GM12878 (cell line): ENCODE measurements at regions not wholly inside any gene's neighbourhood (a gene's known extent, or its start where the extent isn't known, plus 50 kb on each side); places are given as distances from the start of the nearest gene placed in this dataset.

Source experiments
- ATAC-seq: fragments of 200-7000 bp; cut with Tn5 transposase; 3 replicates; pipeline ENCODE4 v1.9.1; 2020; ENCODE audit warnings: mild to moderate bottlenecking, moderate library complexity
- BruUV-seq: library from RNA; stranded (reverse); fragments of 400-500 nt; replicated peaks from 2 replicates; lab custom pipeline; 2021; lab: Mats Ljungman, UMichigan
- CTCF ChIA-PET: fragments of 300-600 bp; sonication (Branson Sonifier 250); formaldehyde crosslinking; extraction: SDS; loops from one replicate; lab custom pipeline; 2021; ENCODE audit warnings: inconsistent platforms; lab: Yijun Ruan, JAX
- POLR2A ChIA-PET: fragments of 350-600 bp; formaldehyde crosslinking; extraction: SDS; loops from one replicate; lab custom pipeline; 2021; ENCODE audit warnings: inconsistent platforms; lab: Charles Lee
- RAD21 ChIA-PET: fragments of 300-600 bp; sonication (Branson Sonifier 250); formaldehyde crosslinking; loops from one replicate; lab custom pipeline; 2023; ENCODE audit warnings: antibody characterized with exemption; ENCODE audit not compliant: unreplicated experiment; lab: Charles Lee
- SMC1A ChIA-PET: fragments of 300-600 bp; sonication (Branson Sonifier 250); formaldehyde crosslinking; loops from one replicate; lab custom pipeline; 2023; ENCODE audit not compliant: unreplicated experiment, uncharacterized antibody; lab: Charles Lee
- DNase-seq: peaks from one replicate; pipeline ENCODE4 v3.0.0-alpha.2; 2011; ENCODE audit warnings: low read depth, low spot score
- FAIRE-seq: peaks from 3 replicates; lab custom pipeline; 2011; peaks lifted over from hg19 to GRCh38; lab: Jason Lieb, UNC
- H2AFZ ChIP-seq: 2 replicates; pipeline ENCODE4 v1.6.0; 2011; ENCODE audit warnings: low read depth, low read length, control low read depth; ENCODE audit not compliant: control insufficient read depth
- H3K27ac ChIP-seq: 2 replicates; pipeline ENCODE4 v1.5.1; 2011; ENCODE audit warnings: control low read depth; ENCODE audit not compliant: control insufficient read depth, insufficient read depth
- H3K27me3 ChIP-seq, 2 experiments: replicated peaks in 1 of 2; 2 replicates each; pipeline versions ENCODE4 v1.6.0 to v1.6.1; 2011; ENCODE audit warnings: low read length in 1 of 2; ENCODE audit not compliant: control insufficient read depth in 2 of 2, insufficient read depth in 2 of 2
- H3K36me3 ChIP-seq, 2 experiments: 2 replicates each; pipeline ENCODE4 v1.5.1; 2011; ENCODE audit warnings: low read length in 1 of 2; ENCODE audit not compliant: control insufficient read depth in 2 of 2, insufficient read depth in 2 of 2
- H3K4me1 ChIP-seq: 2 replicates; pipeline ENCODE4 v1.6.1; 2011; ENCODE audit warnings: mild to moderate bottlenecking, low read length, moderate library complexity, mixed read lengths; ENCODE audit not compliant: control insufficient read depth, insufficient read depth
- H3K4me2 ChIP-seq: 2 replicates; pipeline ENCODE4 v1.6.0; 2011; ENCODE audit warnings: control low read depth; ENCODE audit not compliant: control insufficient read depth, insufficient read depth
- H3K4me3 ChIP-seq: fragments of 200-600 bp; sonication (generic); 2 replicates; pipeline ENCODE4 v1.5.1; 2016
- H3K79me2 ChIP-seq: 2 replicates; pipeline ENCODE4 v1.6.0; 2011; ENCODE audit warnings: low read length; ENCODE audit not compliant: control insufficient read depth, insufficient read depth
- H3K9ac ChIP-seq: 2 replicates; pipeline ENCODE4 v1.8.0; 2011; ENCODE audit warnings: low read length, control low read depth, mixed read lengths; ENCODE audit not compliant: control insufficient read depth, insufficient read depth
- H3K9me3 ChIP-seq: replicated peaks from 3 replicates; pipeline ENCODE4 v1.5.1; 2011; ENCODE audit warnings: mild to moderate bottlenecking, low read length; ENCODE audit not compliant: control insufficient read depth, insufficient read depth
- H4K20me1 ChIP-seq: 2 replicates; pipeline ENCODE4 v1.6.0; 2011; ENCODE audit not compliant: control insufficient read depth, insufficient read depth
- ATF7 ChIP-seq: fragments of 450-650 bp; IDR thresholded peaks from 2 replicates; pipeline ENCODE4 v1.6.1; 2016; ENCODE audit warnings: low read depth, mild to moderate bottlenecking
- FOXK2 ChIP-seq: fragments of 450-650 bp; IDR thresholded peaks from 2 replicates; pipeline ENCODE4 v1.6.1; 2017; ENCODE audit warnings: mild to moderate bottlenecking, moderate library complexity
- KAT2A ChIP-seq: conservative IDR thresholded peaks from 2 replicates; pipeline ENCODE4 v1.6.1; 2011; ENCODE audit warnings: low read depth, low read length; ENCODE audit not compliant: control insufficient read depth
- MXI1 ChIP-seq: fragments of 150-350 bp; IDR thresholded peaks from 2 replicates; pipeline ENCODE4 v1.6.1; 2011; ENCODE audit warnings: low read depth, mild to moderate bottlenecking, inconsistent platforms, low read length, improper control_type of control experiment
- NFYB ChIP-seq: IDR thresholded peaks from 2 replicates; pipeline ENCODE4 v1.6.1; 2011; ENCODE audit warnings: low read depth, mild to moderate bottlenecking, low read length, improper control_type of control experiment, moderate library complexity; ENCODE audit not compliant: insufficient read depth
- POLR2A ChIP-seq: IDR thresholded peaks from 2 replicates; pipeline ENCODE4 v1.6.1; 2011; ENCODE audit warnings: low read depth, mild to moderate bottlenecking, low read length
- RAD51 ChIP-seq: fragments of 450-650 bp; IDR thresholded peaks from 2 replicates; pipeline ENCODE4 v1.6.1; 2016; ENCODE audit warnings: moderate library complexity, mild to moderate bottlenecking, inconsistent platforms
- RUNX3 ChIP-seq: IDR thresholded peaks from 2 replicates; pipeline ENCODE4 v1.6.1; 2012; ENCODE audit warnings: low read length, inconsistent platforms
- SP1 ChIP-seq: IDR thresholded peaks from one replicate; pipeline ENCODE4 v1.6.1; 2011; ENCODE audit warnings: low read depth, low read length
- SPI1 ChIP-seq: IDR thresholded peaks from 2 replicates; pipeline ENCODE4 v1.6.1; 2011; ENCODE audit warnings: low read depth, mild to moderate bottlenecking, low read length, moderate library complexity, borderline replicate concordance; ENCODE audit not compliant: insufficient read depth
- ZZZ3 ChIP-seq: IDR thresholded peaks from 2 replicates; pipeline ENCODE4 v1.6.1; 2011; ENCODE audit warnings: low read depth; ENCODE audit not compliant: control insufficient read depth, insufficient read length
- WGBS: methylation state at CpG from one replicate; pipeline ENCODE4 v1.1.6; 2016; ENCODE audit warnings: low lambda C conversion rate; ENCODE audit not compliant: insufficient replicate concordance, insufficient coverage; ENCODE audit errors: missing lambda C conversion rate; 5-methylcytosine and 5-hydroxymethylcytosine counted together
- in situ Hi-C: fragments of 300-500 bp; cut with MboI; formaldehyde crosslinking; loops from 9 replicates; pipeline ENCODE4 v1.14.3; 2018; ENCODE audit warnings: mixed read lengths
- intact Hi-C: fragments of 100-400 bp; cut with micrococcal nuclease; formaldehyde crosslinking; loops from one replicate; pipeline ENCODE4 v1.14.2; 2022; ENCODE audit not compliant: unreplicated experiment
- TF ChIP-seq, protein P1 (sequence below): fragments of 450-650 bp; IDR thresholded peaks from 2 replicates; pipeline ENCODE4 v1.6.1; 2017; ENCODE audit warnings: mild to moderate bottlenecking, low read depth, inconsistent platforms; ENCODE audit not compliant: poor library complexity, severe bottlenecking
- TF ChIP-seq, protein P2 (sequence below): fragments of 450-650 bp; IDR thresholded peaks from 2 replicates; pipeline ENCODE4 v1.6.1; 2016; ENCODE audit warnings: mild to moderate bottlenecking
- TF ChIP-seq, protein P3 (sequence below): IDR thresholded peaks from 2 replicates; pipeline ENCODE4 v1.6.1; 2011; ENCODE audit warnings: mild to moderate bottlenecking, low read depth, low read length, moderate library complexity; ENCODE audit not compliant: insufficient replicate concordance
- TF ChIP-seq, protein P4 (sequence below): fragments of 450-650 bp; IDR thresholded peaks from 2 replicates; pipeline ENCODE4 v1.6.1; 2017; ENCODE audit warnings: mild to moderate bottlenecking, moderate library complexity

DNA sequence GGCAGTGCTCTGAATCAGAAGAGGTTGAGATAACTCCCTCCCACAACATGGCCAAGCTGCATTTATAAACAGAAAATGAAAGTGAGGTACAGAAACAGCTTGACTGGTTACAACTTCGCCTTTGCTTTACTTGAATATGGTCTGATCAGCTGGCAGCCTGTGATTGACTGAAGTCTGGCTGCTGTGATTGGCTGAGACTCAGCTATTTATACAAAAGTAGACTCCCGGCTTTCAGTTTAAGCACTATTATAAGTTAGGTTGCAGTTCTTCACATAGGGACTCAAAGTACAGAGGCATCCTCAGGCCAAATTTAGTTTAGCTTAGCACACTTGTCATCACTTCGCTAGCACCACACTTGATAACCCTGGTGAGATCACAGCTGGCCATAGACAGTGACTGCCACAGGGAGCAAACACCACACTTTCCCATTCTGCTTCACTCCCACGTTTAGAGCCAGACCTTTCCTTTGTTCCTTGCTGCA lies 362.6 kb downstream of the EPM2A start:
- Histone ChIP-seq H3K4me3 (peak overlapping the region; percentile 9; the same call in 1 of the 2 replicates), H3K9me3 (peaks cover 4% of the 10 kb centered on the region), H2AFZ (peak overlapping the region; percentile 83), H4K20me1 (no peaks in the 10 kb centered on the region), H3K4me1 (no peaks in the 10 kb centered on the region; the same call in 1 of the 2 replicates), H3K79me2 (no peaks in the 10 kb centered on the region), H3K36me3 (no peaks in the 10 kb centered on the region; a peak in 1 of 4 replicates), H3K9ac (no peak overlapping the region), H3K27me3 (no peaks in the 10 kb centered on the region), H3K27ac (peak overlapping the region; percentile 47; the same call in 1 of the 2 replicates), H3K4me2 (peak overlapping the region; percentile 64)
- 31% methylated on average over 4 of the region's 4 CpGs for WGBS
- ChIA-PET SMC1A (interaction anchor here (1.0 to 4.1 kb wide), 7 partner anchors 10 to 1318 kb away, joined by 3 to 25 read pairs (median 3); no protein-coding TSS in a partner anchor), POLR2A (interaction anchor here (0.9 to 1.1 kb wide), 3 partner anchors 11 to 24 kb away, joined by 3 read pairs; no protein-coding TSS in a partner anchor), CTCF (interaction anchor here (0.6 to 1.4 kb wide), 4 partner anchors 15 to 261 kb away, joined by 3 to 7 read pairs (median 4); no protein-coding TSS in a partner anchor), RAD21 (interaction anchor here (0.6 to 2.0 kb wide), 3 partner anchors 21 to 261 kb away, joined by 4 to 15 read pairs (median 4); no protein-coding TSS in a partner anchor)
- intact Hi-C loops (no loop called here), in situ Hi-C loops (no loop called here)
- no TSS peak for BruUV-seq
- DNase-seq (peak; percentile 52), ATAC-seq (peak; percentile 98), FAIRE-seq (peak; percentile 27)
- TF ChIP-seq MXI1 (0 out of 2 replicates have a peak, but pooled peaks have one; percentile 31), ATF7 (peak; percentile 35; the same call in 1 of the 2 replicates), RAD51 (0 out of 2 replicates have a peak, but pooled peaks have one; percentile 8), FOXK2 (peak; percentile 53; the same call in 1 of the 2 replicates), SP1 (peak; percentile 19), ZZZ3 (no peak), KAT2A (no peak), RUNX3 (peak; percentile 33; the same call in 1 of the 2 replicates), SPI1 (no peak), NFYB (peak; percentile 87), POLR2A (peak; percentile 50; the same call in 1 of the 2 replicates)
- TF ChIP-seq, protein P1, sequence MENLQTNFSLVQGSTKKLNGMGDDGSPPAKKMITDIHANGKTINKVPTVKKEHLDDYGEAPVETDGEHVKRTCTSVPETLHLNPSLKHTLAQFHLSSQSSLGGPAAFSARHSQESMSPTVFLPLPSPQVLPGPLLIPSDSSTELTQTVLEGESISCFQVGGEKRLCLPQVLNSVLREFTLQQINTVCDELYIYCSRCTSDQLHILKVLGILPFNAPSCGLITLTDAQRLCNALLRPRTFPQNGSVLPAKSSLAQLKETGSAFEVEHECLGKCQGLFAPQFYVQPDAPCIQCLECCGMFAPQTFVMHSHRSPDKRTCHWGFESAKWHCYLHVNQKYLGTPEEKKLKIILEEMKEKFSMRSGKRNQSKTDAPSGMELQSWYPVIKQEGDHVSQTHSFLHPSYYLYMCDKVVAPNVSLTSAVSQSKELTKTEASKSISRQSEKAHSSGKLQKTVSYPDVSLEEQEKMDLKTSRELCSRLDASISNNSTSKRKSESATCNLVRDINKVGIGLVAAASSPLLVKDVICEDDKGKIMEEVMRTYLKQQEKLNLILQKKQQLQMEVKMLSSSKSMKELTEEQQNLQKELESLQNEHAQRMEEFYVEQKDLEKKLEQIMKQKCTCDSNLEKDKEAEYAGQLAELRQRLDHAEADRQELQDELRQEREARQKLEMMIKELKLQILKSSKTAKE = no peak
- TF ChIP-seq, protein P2, sequence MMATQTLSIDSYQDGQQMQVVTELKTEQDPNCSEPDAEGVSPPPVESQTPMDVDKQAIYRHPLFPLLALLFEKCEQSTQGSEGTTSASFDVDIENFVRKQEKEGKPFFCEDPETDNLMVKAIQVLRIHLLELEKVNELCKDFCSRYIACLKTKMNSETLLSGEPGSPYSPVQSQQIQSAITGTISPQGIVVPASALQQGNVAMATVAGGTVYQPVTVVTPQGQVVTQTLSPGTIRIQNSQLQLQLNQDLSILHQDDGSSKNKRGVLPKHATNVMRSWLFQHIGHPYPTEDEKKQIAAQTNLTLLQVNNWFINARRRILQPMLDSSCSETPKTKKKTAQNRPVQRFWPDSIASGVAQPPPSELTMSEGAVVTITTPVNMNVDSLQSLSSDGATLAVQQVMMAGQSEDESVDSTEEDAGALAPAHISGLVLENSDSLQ = peak; percentile 93
- TF ChIP-seq, protein P3, sequence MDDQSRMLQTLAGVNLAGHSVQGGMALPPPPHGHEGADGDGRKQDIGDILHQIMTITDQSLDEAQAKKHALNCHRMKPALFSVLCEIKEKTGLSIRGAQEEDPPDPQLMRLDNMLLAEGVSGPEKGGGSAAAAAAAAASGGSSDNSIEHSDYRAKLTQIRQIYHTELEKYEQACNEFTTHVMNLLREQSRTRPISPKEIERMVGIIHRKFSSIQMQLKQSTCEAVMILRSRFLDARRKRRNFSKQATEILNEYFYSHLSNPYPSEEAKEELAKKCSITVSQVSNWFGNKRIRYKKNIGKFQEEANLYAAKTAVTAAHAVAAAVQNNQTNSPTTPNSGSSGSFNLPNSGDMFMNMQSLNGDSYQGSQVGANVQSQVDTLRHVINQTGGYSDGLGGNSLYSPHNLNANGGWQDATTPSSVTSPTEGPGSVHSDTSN = peak; percentile 82
- TF ChIP-seq, protein P4, sequence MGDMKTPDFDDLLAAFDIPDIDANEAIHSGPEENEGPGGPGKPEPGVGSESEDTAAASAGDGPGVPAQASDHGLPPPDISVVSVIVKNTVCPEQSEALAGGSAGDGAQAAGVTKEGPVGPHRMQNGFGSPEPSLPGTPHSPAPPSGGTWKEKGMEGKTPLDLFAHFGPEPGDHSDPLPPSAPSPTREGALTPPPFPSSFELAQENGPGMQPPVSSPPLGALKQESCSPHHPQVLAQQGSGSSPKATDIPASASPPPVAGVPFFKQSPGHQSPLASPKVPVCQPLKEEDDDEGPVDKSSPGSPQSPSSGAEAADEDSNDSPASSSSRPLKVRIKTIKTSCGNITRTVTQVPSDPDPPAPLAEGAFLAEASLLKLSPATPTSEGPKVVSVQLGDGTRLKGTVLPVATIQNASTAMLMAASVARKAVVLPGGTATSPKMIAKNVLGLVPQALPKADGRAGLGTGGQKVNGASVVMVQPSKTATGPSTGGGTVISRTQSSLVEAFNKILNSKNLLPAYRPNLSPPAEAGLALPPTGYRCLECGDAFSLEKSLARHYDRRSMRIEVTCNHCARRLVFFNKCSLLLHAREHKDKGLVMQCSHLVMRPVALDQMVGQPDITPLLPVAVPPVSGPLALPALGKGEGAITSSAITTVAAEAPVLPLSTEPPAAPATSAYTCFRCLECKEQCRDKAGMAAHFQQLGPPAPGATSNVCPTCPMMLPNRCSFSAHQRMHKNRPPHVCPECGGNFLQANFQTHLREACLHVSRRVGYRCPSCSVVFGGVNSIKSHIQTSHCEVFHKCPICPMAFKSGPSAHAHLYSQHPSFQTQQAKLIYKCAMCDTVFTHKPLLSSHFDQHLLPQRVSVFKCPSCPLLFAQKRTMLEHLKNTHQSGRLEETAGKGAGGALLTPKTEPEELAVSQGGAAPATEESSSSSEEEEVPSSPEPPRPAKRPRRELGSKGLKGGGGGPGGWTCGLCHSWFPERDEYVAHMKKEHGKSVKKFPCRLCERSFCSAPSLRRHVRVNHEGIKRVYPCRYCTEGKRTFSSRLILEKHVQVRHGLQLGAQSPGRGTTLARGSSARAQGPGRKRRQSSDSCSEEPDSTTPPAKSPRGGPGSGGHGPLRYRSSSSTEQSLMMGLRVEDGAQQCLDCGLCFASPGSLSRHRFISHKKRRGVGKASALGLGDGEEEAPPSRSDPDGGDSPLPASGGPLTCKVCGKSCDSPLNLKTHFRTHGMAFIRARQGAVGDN = no peak
